ENCODE measurements at regions not wholly inside any gene's neighbourhood (a gene's known extent, or its start where the extent isn't known, plus 50 kb on each side); places are given as distances from the start of the nearest gene placed in this dataset.

DNA sequence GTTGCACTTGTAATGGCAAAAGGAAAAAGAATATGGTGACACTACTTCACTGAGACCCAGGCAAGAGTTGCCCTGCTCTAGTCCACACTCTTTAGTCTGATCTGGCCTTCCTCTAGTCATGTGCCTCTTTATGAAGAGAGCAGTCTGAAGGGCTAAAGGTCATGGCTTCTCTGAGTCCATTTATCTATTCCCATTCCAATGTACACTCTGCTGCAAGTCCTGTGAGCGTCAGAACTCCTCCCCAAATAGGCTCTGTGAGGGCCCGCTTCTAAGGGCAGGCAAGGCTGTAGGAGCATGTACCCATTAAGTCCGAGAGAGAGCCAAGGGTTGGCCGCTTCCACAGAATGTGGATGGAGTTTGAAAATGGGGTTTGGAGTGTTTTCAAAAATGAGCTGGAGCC lies 209.3 kb downstream of the AHR start:
- H3K27me3 ChIP-seq (ENCODE audit: control insufficient read depth, insufficient read depth, low read length): no peaks in the 10 kb centered on the region
- no peak overlapping the region for H3K27ac ChIP-seq (ENCODE audit: low read length)
- no peak for DNase-seq (ENCODE audit: low read depth, low spot score)
- no CpG with 5 or more reads among the region's 4 CpGs for WGBS (ENCODE audit: insufficient coverage, insufficient read length)
- no peaks in the 10 kb centered on the region for H3K36me3 ChIP-seq (ENCODE audit: control insufficient read depth, insufficient read depth, low read length)
- H3K9me3 ChIP-seq (ENCODE audit: control insufficient read depth, insufficient read depth, low read length): no peaks in the 10 kb centered on the region
- H3K4me3 ChIP-seq (ENCODE audit: low read length): no peak overlapping the region
- H3K4me1 ChIP-seq (ENCODE audit: control insufficient read depth, insufficient read depth, low read length): no peaks in the 10 kb centered on the region

DNA sequence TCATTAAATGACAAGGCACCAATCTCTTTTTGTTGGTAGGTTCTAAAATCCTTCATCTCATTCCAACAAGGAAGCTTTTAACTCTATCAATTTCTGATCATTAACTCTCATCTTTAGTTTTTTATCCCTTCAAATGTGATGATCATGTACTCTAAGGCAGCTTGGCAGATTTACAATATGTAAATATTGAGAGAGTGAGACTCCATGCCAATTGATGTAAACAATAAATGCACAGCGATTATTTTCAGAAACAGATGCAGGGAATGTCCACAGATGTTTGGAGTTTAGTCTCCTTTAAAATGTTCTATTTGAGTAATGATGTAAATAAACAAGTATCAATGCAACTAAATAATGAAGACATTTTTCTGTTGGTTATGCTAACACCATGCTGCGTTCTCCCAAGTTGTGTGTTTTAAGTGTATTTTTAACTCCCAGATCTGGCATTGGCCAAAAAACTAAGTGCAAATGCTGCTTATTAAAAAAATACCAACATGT lies 213.8 kb downstream of the AHR start:
- WGBS (ENCODE audit: insufficient coverage, insufficient read length): no CpG with 5 or more reads among the region's 2 CpGs

DNA sequence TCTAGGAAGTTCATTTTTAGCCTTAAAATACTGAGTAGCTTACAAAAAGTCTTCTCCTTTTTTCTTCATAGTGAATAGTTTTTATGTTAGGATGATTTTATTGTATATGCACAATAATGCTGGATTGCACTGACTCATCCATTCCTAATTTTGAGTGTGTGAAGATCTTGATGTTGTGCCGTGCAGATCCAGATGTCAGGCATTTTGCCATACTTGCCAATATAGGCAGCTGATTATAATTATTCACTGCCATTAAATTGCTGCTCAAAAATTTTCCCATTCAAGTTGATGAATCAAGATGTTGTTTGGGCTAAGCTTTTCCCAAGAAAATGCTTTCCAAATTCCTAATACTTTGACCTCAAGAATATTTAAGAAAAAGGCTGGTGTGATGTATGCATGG lies 218.3 kb downstream of the AHR start:
- no peaks in the 10 kb centered on the region for H3K9me3 ChIP-seq (ENCODE audit: control insufficient read depth, insufficient read depth, low read length)
- WGBS (ENCODE audit: insufficient coverage, insufficient read length): no CpG with 5 or more reads among the region's 1 CpG
- no peak overlapping the region for H3K27ac ChIP-seq (ENCODE audit: low read length)

More for the DNA sequence above, 213.8 kb downstream of the AHR start:
- Histone ChIP-seq H3K27ac (ENCODE audit: low read length) (no peak overlapping the region), H3K9me3 (ENCODE audit: control insufficient read depth, insufficient read depth, low read length) (no peaks in the 10 kb centered on the region), H3K36me3 (ENCODE audit: control insufficient read depth, insufficient read depth, low read length) (no peaks in the 10 kb centered on the region), H3K27me3 (ENCODE audit: control insufficient read depth, insufficient read depth, low read length) (no peaks in the 10 kb centered on the region), H3K4me1 (ENCODE audit: control insufficient read depth, insufficient read depth, low read length) (no peaks in the 10 kb centered on the region), H3K4me3 (ENCODE audit: low read length) (no peak overlapping the region)
- DNase-seq (ENCODE audit: low read depth, low spot score): no peak

DNA sequence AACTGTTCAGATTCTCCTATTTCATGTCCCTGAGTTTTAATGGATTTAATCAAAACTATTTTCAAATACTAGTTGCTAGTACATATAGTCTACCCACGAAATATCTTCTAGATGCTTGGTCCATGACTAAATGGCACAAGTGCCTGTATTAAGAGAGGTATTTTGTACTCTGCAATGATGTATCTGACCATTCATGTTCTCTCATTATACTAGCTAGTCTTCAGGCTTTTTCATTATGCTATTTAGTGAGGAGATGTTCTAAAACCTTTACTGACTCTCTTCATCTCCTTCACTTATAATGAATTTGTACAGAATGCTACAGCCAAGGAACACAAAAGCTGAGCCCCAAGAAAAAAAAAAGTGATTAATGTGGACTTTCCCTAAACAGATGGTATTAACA lies 222.5 kb downstream of the AHR start:
- Histone ChIP-seq H3K9me3 (ENCODE audit: control insufficient read depth, insufficient read depth, low read length) (no peaks in the 10 kb centered on the region), H3K36me3 (ENCODE audit: control insufficient read depth, insufficient read depth, low read length) (no peaks in the 10 kb centered on the region), H3K4me3 (ENCODE audit: low read length) (no peak overlapping the region), H3K4me1 (ENCODE audit: control insufficient read depth, insufficient read depth, low read length) (0 out of 2 replicates have a peak, but pooled peaks cover 1% of the 10 kb centered on the region), H3K27me3 (ENCODE audit: control insufficient read depth, insufficient read depth, low read length) (no peaks in the 10 kb centered on the region), H3K27ac (ENCODE audit: low read length) (no peak overlapping the region)
- DNase-seq (ENCODE audit: low read depth, low spot score): no peak
- WGBS (ENCODE audit: insufficient coverage, insufficient read length): no CpG with 5 or more reads among the region's 1 CpG

More for the DNA sequence above, 218.3 kb downstream of the AHR start:
- no peak for DNase-seq (ENCODE audit: low read depth, low spot score)
- Histone ChIP-seq H3K4me1 (ENCODE audit: control insufficient read depth, insufficient read depth, low read length) (no peaks in the 10 kb centered on the region), H3K36me3 (ENCODE audit: control insufficient read depth, insufficient read depth, low read length) (no peaks in the 10 kb centered on the region), H3K4me3 (ENCODE audit: low read length) (no peak overlapping the region), H3K27me3 (ENCODE audit: control insufficient read depth, insufficient read depth, low read length) (no peaks in the 10 kb centered on the region)

- Histone ChIP-seq H3K27me3 (ENCODE audit: control insufficient read depth, insufficient read depth, low read length) (no peaks in the 10 kb centered on the region), H3K36me3 (ENCODE audit: control insufficient read depth, insufficient read depth, low read length) (no peaks in the 10 kb centered on the region), H3K4me3 (ENCODE audit: low read length) (no peak overlapping the region), H3K27ac (ENCODE audit: low read length) (no peak overlapping the region), H3K4me1 (ENCODE audit: control insufficient read depth, insufficient read depth, low read length) (0 out of 2 replicates have a peak, but pooled peaks cover 1% of the 10 kb centered on the region), H3K9me3 (ENCODE audit: control insufficient read depth, insufficient read depth, low read length) (no peaks in the 10 kb centered on the region)
- no peak for DNase-seq (ENCODE audit: low read depth, low spot score)
- no CpG with 5 or more reads among the region's 2 CpGs for WGBS (ENCODE audit: insufficient coverage, insufficient read length)
These were observed 223.0 kb downstream of the AHR start for GRCh38 chr7:17521437-17521836.

DNA sequence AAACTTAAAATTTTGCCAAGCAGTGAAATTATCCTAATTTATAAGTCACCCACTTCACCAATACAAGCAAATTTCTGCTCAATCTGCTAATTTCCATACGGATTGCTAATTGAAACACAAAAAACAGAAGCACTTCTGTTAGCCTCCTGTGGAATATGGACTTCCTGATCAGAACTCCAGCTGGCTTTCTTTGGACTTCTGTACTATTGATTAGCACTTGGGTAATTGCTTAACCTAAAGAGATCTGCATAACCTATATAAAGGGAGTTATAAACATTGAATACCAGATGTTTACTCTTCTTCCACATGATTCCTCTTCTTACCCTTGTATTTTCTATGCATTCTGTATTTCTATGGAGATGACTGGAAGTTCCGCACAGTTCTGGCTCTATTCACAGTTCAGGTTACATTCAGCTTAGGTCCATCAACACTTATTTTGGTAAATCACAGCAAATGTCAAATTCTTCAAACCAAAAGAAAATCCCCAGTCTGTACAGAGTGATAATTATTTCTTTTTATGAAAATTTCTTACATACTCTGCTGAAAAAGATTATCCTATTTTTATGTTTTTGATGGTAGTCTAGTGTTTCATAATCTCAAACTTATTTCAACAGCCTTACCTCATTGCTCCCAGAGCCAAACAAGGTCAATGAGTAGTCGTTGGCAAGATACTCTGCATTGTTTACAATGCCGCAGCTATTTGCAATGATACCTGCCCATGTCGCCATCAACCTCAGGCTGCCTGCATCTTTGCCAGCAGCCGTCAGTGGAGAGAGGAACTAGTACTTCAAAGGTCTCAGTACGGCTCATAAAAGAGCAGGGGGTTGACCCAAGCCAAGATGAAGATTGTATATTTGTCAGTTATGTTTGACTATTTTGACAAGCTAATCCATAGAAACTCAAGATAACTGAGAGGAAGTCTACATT lies 225.6 kb downstream of the AHR start:
- H3K27ac ChIP-seq (ENCODE audit: low read length): no peak overlapping the region
- H3K4me1 ChIP-seq (ENCODE audit: control insufficient read depth, insufficient read depth, low read length): 0 out of 2 replicates have a peak, but pooled peaks cover 1% of the 10 kb centered on the region
- no peaks in the 10 kb centered on the region for H3K9me3 ChIP-seq (ENCODE audit: control insufficient read depth, insufficient read depth, low read length)
- no peak for DNase-seq (ENCODE audit: low read depth, low spot score)
- H3K27me3 ChIP-seq (ENCODE audit: control insufficient read depth, insufficient read depth, low read length): no peaks in the 10 kb centered on the region
- no peaks in the 10 kb centered on the region for H3K36me3 ChIP-seq (ENCODE audit: control insufficient read depth, insufficient read depth, low read length)
- no peak overlapping the region for H3K4me3 ChIP-seq (ENCODE audit: low read length)
- no CpG with 5 or more reads among the region's 7 CpGs for WGBS (ENCODE audit: insufficient coverage, insufficient read length)

DNA sequence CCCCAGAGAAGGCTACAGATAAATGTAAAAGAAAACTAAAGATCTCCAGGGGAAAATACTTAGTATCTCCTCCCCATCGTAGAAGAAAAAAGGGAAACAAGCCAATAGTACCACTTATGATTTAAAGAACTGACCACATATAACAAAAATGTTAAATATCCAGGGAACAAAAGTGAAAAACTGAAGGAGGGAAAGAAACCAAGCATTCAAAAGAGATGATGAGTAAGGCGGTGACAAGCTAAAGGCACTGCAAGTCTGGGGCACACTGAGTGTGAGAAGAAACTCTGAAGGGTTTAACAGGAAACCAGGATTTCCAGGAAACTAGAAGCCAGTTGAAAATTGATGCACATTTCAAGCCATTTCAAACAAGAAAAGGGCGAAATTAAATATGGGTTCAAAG lies 226.3 kb downstream of the AHR start:
- no peaks in the 10 kb centered on the region for H3K36me3 ChIP-seq (ENCODE audit: control insufficient read depth, insufficient read depth, low read length)
- WGBS (ENCODE audit: insufficient coverage, insufficient read length): no CpG with 5 or more reads among the region's 3 CpGs
- 0 out of 2 replicates have a peak, but pooled peaks cover 1% of the 10 kb centered on the region for H3K4me1 ChIP-seq (ENCODE audit: control insufficient read depth, insufficient read depth, low read length)

GRCh38 chr7:17526621-17527020 lies 228.2 kb downstream of the AHR start:
- Histone ChIP-seq H3K9me3 (ENCODE audit: control insufficient read depth, insufficient read depth, low read length) (no peaks in the 10 kb centered on the region), H3K27ac (ENCODE audit: low read length) (no peak overlapping the region), H3K4me1 (ENCODE audit: control insufficient read depth, insufficient read depth, low read length) (0 out of 2 replicates have a peak, but pooled peaks cover 1% of the 10 kb centered on the region), H3K4me3 (ENCODE audit: low read length) (no peak overlapping the region), H3K27me3 (ENCODE audit: control insufficient read depth, insufficient read depth, low read length) (no peaks in the 10 kb centered on the region), H3K36me3 (ENCODE audit: control insufficient read depth, insufficient read depth, low read length) (no peaks in the 10 kb centered on the region)
- no peak for DNase-seq (ENCODE audit: low read depth, low spot score)

More for the DNA sequence above, 226.3 kb downstream of the AHR start:
- H3K27ac ChIP-seq (ENCODE audit: low read length): no peak overlapping the region
- no peak for DNase-seq (ENCODE audit: low read depth, low spot score)
- H3K9me3 ChIP-seq (ENCODE audit: control insufficient read depth, insufficient read depth, low read length): no peaks in the 10 kb centered on the region
- no peaks in the 10 kb centered on the region for H3K27me3 ChIP-seq (ENCODE audit: control insufficient read depth, insufficient read depth, low read length)
- H3K4me3 ChIP-seq (ENCODE audit: low read length): no peak overlapping the region

DNA sequence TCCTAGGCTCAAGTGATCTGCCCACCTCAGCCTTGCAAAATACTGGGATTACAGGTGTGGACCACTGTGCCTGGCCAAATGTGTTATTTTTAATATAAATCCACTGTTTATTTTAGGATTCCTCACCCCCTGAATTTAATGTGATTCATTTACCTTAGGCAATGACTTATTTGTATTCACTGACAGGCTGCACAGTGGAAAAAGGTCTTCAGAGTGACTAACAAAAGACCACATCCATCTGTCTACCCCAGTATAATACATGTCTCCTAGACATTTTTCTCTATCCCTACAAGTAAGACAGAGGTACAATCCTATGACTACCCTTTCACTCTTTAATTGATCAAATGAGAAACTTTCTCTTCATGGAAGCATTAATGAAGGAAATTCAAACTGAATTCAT lies 230.2 kb downstream of the AHR start:
- Histone ChIP-seq H3K4me1 (ENCODE audit: control insufficient read depth, insufficient read depth, low read length) (0 out of 2 replicates have a peak, but pooled peaks cover 1% of the 10 kb centered on the region), H3K36me3 (ENCODE audit: control insufficient read depth, insufficient read depth, low read length) (no peaks in the 10 kb centered on the region), H3K4me3 (ENCODE audit: low read length) (no peak overlapping the region), H3K9me3 (ENCODE audit: control insufficient read depth, insufficient read depth, low read length) (no peaks in the 10 kb centered on the region), H3K27me3 (ENCODE audit: control insufficient read depth, insufficient read depth, low read length) (no peaks in the 10 kb centered on the region), H3K27ac (ENCODE audit: low read length) (no peak overlapping the region)
- DNase-seq (ENCODE audit: low read depth, low spot score): no peak

- no peak for DNase-seq (ENCODE audit: low read depth, low spot score)
- no peak overlapping the region for H3K4me3 ChIP-seq (ENCODE audit: low read length)
- WGBS (ENCODE audit: insufficient coverage, insufficient read length): no CpG with 5 or more reads among the region's 2 CpGs
- H3K27me3 ChIP-seq (ENCODE audit: control insufficient read depth, insufficient read depth, low read length): no peaks in the 10 kb centered on the region
- H3K27ac ChIP-seq (ENCODE audit: low read length): no peak overlapping the region
- no peaks in the 10 kb centered on the region for H3K4me1 ChIP-seq (ENCODE audit: control insufficient read depth, insufficient read depth, low read length)
- no peaks in the 10 kb centered on the region for H3K36me3 ChIP-seq (ENCODE audit: control insufficient read depth, insufficient read depth, low read length)
- no peaks in the 10 kb centered on the region for H3K9me3 ChIP-seq (ENCODE audit: control insufficient read depth, insufficient read depth, low read length)
These were observed 231.8 kb downstream of the AHR start for GRCh38 chr7:17530244-17530643.
